GM18502 (cell line): ENCODE measurements at regions not wholly inside any gene's neighbourhood (a gene's known extent, or its start where the extent isn't known, plus 50 kb on each side); places are given as distances from the start of the nearest gene placed in this dataset.

Source experiments
- ATAC-seq: cut with Tn5 transposase; IDR thresholded peaks from one replicate; pipeline ENCODE4 v1.9.1; 2021; ENCODE audit warnings: mild to moderate bottlenecking; ENCODE audit not compliant: unreplicated experiment, poor library complexity

GRCh38 chr4:62814510-62815047 is 1594.7 kb downstream of the TECRL start:
- no peak for ATAC-seq

- no peak for ATAC-seq
Measured at GRCh38 chr4:62806816-62807215, 1602.4 kb downstream of the TECRL start.

- no peak for ATAC-seq
Measured at GRCh38 chr4:62804075-62804474, 1603.9 kb downstream of the ADGRL3 start.

- ATAC-seq, result no peak
Measured at GRCh38 chr4:62797221-62797620, 1597.1 kb downstream of the ADGRL3 start.

- no peak for ATAC-seq
Measured at GRCh38 chr4:62791386-62791785, 1591.3 kb downstream of the ADGRL3 start.

- no peak for ATAC-seq
Measured at GRCh38 chr4:62771983-62772557, 1571.9 kb downstream of the ADGRL3 start.

GRCh38 chr4:62740296-62740695 is 1540.2 kb downstream of the ADGRL3 start:
- no peak for ATAC-seq

GRCh38 chr4:62717154-62717553 is 1517.0 kb downstream of the ADGRL3 start:
- no peak for ATAC-seq

- ATAC-seq, result no peak
Measured at GRCh38 chr4:62711575-62711974, 1511.4 kb downstream of the ADGRL3 start.

GRCh38 chr4:62709618-62710252 is 1509.6 kb downstream of the ADGRL3 start:
- no peak for ATAC-seq

GRCh38 chr4:62706423-62706822 is 1506.3 kb downstream of the ADGRL3 start:
- no peak for ATAC-seq

GRCh38 chr4:62683799-62684566 is 1483.9 kb downstream of the ADGRL3 start:
- ATAC-seq, result no peak

GRCh38 chr4:62676962-62677361 is 1476.8 kb downstream of the ADGRL3 start:
- no peak for ATAC-seq

- no peak for ATAC-seq
Measured at GRCh38 chr4:62670514-62670913, 1470.4 kb downstream of the ADGRL3 start.

- no peak for ATAC-seq
Measured at GRCh38 chr4:62661821-62662220, 1461.7 kb downstream of the ADGRL3 start.

GRCh38 chr4:62656006-62656405 is 1455.9 kb downstream of the ADGRL3 start:
- no peak for ATAC-seq

GRCh38 chr4:62644372-62644771 is 1444.2 kb downstream of the ADGRL3 start:
- ATAC-seq, result no peak

- no peak for ATAC-seq
Measured at GRCh38 chr4:62640296-62640695, 1440.2 kb downstream of the ADGRL3 start.

- ATAC-seq, result no peak
Measured at GRCh38 chr4:62627671-62628070, 1427.5 kb downstream of the ADGRL3 start.

GRCh38 chr4:62627141-62627540 is 1427.0 kb downstream of the ADGRL3 start:
- ATAC-seq, result no peak

- no peak for ATAC-seq
Measured at GRCh38 chr4:62622089-62622488, 1422.0 kb downstream of the ADGRL3 start.
